GM21737 (cell line): ENCODE measurements at regions not wholly inside any gene's neighbourhood (a gene's known extent, or its start where the extent isn't known, plus 50 kb on each side); places are given as distances from the start of the nearest gene placed in this dataset.

ENCODE experiments used
- ATAC-seq: cut with Tn5 transposase; IDR thresholded peaks from one replicate; pipeline ENCODE4 v1.9.1; 2021; ENCODE audit warnings: mild to moderate bottlenecking, moderate library complexity; ENCODE audit not compliant: unreplicated experiment

- ATAC-seq = no peak
These were observed 182.5 kb downstream of the VRK1 start for GRCh38 chr14:96979611-96980074.

- no peak for ATAC-seq
These were observed 183.7 kb downstream of the VRK1 start for GRCh38 chr14:96980835-96981234.

- no peak for ATAC-seq
These were observed 189.3 kb downstream of the VRK1 start for GRCh38 chr14:96986256-96987085.

GRCh38 chr14:96987086-96987474 lies 189.9 kb downstream of the VRK1 start:
- peak; percentile 76 for ATAC-seq

GRCh38 chr14:96987771-96988170 lies 190.6 kb downstream of the VRK1 start:
- ATAC-seq = no peak

- no peak for ATAC-seq
These were observed 192.1 kb downstream of the VRK1 start for GRCh38 chr14:96989306-96989705.

- no peak for ATAC-seq
These were observed 194.0 kb downstream of the VRK1 start for GRCh38 chr14:96991226-96991625.

- ATAC-seq = no peak
These were observed 197.8 kb downstream of the VRK1 start for GRCh38 chr14:96994999-96995398.

GRCh38 chr14:96997269-96997668 lies 200.1 kb downstream of the VRK1 start:
- no peak for ATAC-seq

- no peak for ATAC-seq
These were observed 200.8 kb downstream of the VRK1 start for GRCh38 chr14:96997996-96998395.

- no peak for ATAC-seq
These were observed 202.5 kb downstream of the VRK1 start for GRCh38 chr14:96999654-97000155.

- ATAC-seq = no peak
These were observed 205.3 kb downstream of the VRK1 start for GRCh38 chr14:97002454-97002853.

GRCh38 chr14:97005934-97006333 lies 208.8 kb downstream of the VRK1 start:
- no peak for ATAC-seq

- no peak for ATAC-seq
These were observed 213.4 kb downstream of the VRK1 start for GRCh38 chr14:97010491-97011160.

- ATAC-seq = no peak
These were observed 216.7 kb downstream of the VRK1 start for GRCh38 chr14:97013878-97014277.

- ATAC-seq = no peak
These were observed 223.8 kb downstream of the VRK1 start for GRCh38 chr14:97021001-97021400.

- ATAC-seq = no peak
These were observed 224.5 kb downstream of the VRK1 start for GRCh38 chr14:97021571-97022168.

- no peak for ATAC-seq
These were observed 225.6 kb downstream of the VRK1 start for GRCh38 chr14:97022741-97023140.

GRCh38 chr14:97023871-97024270 lies 226.7 kb downstream of the VRK1 start:
- no peak for ATAC-seq

GRCh38 chr14:97024300-97024699 lies 227.1 kb downstream of the VRK1 start:
- no peak for ATAC-seq

GRCh38 chr14:97025722-97026121 lies 228.5 kb downstream of the VRK1 start:
- ATAC-seq = peak; percentile 49
